ENCODE measurements at regions not wholly inside any gene's neighbourhood (a gene's known extent, or its start where the extent isn't known, plus 50 kb on each side); places are given as distances from the start of the nearest gene placed in this dataset.
"Not testable (repeated sequence)": the region's sequence is repeated elsewhere in the genome, so short reads cannot be mapped to it uniquely, and the experiment has no call there.

DNA sequence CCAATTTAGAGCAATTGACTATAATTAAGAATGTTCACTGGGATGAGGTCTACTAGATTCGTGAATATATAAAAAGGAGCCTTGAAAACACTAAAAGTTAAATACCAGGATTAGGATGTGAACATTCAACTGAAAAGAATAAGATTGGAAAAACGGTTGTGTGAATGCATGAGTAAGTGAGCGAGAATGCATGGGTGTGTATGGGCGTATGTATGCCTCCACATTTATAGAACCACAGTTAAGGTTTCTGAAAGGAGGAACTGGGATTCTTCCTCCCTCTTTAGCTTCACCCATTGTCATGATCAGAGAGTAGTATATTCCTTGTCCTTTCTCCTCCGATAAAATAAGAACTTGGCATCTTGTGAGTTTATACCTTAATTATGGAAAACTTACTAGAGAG is 151.1 kb upstream of the UBE2E3 start:
- DNase-seq, result no peak

DNA sequence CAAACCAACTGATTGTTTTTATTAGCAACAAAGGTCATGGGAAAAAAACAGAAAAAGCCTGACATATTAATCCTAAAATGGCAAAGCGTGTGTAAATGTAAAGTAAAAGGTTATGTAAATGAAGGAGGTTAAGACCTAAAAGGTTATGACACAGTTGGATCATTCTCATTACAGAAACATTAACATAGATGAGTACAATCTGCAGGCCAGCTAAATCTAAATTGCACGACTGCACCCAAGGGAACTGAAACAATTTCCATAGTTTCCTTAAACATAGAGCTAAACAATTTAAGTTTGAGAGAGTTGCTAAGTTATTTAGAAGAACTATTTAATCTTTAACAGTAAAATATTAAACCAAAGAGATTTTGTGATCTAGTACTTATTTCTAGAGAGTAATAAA is 151.6 kb upstream of the UBE2E3 start:
- no peak for DNase-seq

DNA sequence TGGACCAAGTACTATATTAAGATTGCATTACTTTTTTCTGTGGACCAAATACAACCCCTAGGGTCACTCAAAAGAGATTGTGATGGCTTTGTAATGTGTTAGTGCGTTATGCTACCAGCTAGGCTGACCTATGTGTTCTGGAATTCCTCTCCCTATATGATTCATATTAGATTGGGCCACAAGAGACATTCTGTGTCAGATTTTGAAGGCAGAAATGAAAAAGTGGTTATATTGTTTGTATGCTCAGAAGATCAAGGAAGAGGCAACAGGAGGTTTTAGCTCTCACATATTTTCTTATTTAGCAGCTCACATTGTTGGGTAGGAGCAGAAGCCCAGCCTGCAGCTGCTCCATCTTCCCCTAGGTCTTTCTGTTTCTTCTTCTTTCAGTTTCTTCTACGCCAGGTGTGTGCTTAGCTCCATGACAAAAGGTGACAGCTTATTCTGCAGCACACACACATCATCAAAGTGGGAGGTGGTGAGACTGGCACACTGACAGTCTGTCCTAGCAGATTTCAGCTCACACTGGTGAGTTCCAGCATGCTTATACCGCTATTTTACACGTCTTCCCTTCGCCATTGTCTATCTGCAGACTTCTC is 156.8 kb upstream of the UBE2E3 start:
- no peak for DNase-seq

DNA sequence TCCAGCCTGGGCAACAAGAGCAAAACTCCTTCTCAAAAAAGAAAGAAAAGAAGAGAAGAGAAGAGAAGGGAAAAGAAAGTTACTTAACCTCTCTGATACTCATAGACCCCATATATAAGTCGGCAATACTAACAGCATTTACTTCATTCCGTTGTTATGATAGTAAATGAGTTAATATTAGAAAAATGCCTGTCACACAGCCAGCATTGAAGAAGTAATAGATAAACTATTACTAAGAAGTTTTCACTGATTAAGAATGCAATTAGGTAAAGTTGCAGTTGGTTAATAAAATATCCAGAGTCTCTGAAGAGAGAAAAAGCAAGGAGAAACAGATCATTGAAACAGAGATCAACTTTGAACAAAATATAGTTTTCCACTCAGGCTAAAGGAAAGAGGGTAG is 161.3 kb upstream of the UBE2E3 start:
- DNase-seq, result no peak

DNA sequence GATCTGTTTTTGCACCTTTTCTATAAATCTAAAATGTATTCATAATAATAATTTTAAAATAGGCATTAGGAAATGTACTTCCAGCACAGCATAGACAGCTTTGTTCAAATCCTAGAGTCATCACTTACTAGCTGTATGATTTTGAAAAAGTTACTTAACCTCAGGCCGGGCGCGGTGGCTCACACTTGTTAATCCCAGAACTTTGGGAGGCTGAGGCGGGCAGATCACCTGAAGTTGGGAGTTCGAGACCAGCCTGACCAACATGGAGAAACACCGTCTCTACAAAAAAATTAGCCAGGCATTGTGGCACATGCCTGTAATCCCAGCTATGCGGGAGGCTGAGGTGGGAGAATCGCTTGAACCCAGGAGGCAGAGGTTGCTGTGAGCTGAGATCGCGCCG is 161.7 kb upstream of the UBE2E3 start:
- not testable (repeated sequence) for DNase-seq

DNA sequence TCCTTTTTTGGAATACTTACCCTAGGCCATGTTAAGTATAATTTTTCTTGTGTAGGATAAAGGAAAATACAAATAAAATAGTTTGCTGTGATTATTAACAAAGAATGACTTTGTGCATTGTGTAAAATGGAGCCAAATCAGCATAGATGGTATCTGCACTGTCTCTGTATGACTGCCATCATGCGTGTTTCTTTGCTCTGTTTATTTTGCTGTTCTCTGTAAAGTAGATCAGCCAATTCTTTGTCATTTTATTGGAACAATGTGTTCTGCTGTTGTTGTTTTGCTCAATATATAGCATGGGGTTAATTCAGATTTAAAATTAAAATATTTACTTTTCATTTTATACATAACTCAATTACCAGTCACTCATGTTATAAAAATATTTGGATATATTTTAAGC is 181.3 kb upstream of the UBE2E3 start:
- no peak for DNase-seq

DNA sequence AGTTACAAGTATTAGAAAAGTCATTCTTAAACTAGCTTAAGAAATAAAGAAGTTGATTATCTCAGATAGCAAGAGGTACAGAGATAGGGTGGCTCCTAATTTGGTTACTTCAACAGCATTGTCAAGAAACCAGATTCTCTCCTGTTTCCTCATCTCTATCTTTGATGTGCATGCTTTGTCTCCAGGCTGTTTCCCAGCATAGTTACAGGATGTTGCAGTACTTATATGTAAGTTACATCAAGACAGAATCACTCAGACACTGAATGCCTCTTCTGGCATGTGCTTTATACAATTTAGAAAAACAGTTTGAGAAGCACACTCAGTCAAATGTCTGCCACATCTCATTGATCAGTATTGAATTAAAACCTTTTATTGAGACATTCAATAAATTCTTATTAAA is 189.5 kb upstream of the UBE2E3 start:
- DNase-seq, result no peak

DNA sequence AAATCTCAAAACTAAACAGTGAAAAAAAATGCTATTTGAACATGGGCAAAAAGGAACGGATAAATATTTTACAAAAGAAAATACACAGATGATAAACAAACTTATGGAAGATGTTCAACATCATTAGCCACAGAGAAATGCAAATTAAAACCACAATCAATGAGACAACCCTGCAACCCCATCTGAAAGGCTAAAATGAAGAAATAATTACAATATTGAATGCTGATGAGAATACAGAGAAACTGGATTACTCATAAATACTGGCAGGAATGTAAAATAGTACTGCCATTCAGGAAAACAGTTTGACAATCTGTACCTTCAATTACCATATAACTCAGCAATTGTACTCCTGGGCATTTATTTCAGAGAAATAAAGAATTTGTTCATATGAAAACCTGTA is 193.1 kb upstream of the UBE2E3 start:
- DNase-seq, result no peak

DNA sequence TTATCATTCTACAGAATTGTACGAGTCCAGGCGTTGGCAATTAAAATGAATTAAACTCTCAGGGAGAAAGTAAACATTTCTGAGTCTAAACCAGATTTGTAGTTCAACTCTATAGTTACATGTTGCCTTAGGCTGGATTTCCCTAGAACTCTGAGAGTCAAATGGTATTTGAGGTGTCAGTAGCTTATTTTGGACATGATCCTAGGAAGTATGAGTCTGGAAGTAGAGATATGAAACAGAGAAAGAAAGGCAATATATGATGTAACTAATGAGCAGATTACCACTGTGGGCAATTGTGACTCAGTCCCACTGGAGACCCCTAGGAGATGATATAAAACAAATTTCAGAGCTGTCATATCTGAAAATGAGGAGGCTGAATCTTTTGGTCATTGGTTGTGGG is 199.1 kb upstream of the UBE2E3 start:
- no peak for DNase-seq

DNA sequence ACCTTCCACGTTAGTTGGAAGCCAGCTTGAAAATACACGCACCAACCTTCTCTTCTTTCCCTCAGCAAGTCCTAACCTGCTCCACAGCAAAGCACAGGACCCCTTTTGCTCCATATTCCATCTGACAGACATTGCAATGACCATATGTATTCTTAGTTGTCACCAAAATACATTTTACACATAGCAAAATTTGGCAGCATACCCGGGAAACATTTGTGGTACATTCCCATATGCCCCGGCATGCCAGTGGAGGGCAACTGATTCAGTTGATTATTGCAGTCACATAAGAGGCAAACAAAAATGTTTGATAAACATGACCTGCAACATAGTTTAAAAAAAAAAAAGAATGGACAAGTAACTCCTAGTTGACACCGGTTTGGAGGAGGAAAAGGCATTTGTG is 202.1 kb upstream of the UBE2E3 start:
- DNase-seq, result no peak

DNA sequence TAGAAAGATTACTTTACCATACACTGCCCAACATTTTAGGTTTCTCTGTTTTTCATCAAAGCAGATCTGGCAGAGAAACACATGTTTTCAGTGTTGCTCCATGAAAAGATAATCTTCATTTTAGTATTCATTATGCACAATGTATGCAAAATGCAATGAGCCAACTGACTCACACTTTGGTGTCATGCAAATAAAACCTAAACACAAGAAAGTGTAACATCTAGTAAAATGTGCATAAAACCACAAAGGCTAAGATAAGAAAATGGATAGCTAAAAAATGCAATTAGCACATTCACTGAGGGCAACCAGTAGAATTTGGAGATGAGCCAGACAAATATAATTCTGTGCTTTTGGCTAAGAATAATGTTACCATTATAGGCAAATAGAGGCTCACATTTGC is 203.5 kb upstream of the UBE2E3 start:
- DNase-seq, result no peak

DNA sequence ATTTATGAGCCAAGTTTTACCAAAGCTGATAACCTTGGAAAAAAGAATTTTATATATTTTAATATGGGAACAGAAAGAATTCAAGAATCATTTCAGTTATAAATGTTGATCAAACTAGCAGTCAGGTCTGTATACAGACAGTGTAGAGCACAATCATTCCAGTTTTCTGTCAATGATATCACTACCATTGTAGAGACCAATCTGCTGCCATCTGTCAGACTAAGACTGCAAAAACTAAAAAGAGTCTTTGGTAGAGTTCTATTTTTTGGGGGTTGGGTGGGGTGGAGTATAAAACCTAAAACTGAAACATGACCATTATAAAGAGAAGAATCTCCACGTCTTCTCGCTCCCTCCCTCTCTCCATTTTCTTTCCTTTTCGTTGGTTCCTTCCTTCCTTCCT is 204.7 kb upstream of the UBE2E3 start:
- no peak for DNase-seq

DNA sequence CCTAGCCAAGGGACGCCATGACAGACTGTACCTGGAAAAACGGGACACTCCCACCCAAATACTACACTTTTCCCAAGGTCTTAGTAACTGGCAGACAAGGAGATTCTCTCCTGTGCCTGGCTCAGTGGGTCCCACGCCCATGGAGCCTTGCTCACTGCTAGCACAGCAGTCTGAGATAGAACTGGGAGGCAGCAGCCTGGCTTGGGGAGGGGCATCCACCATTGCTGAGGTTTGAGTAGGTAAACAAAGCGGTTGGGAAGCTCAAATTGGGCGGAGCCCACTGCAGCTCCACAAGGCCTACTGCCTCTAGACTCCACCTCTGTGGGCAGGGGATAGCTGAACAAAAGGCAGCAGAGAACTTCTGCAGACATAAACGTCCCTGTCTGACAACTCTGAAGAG is 215.1 kb upstream of the UBE2E3 start:
- DNase-seq, result not testable (repeated sequence)

DNA sequence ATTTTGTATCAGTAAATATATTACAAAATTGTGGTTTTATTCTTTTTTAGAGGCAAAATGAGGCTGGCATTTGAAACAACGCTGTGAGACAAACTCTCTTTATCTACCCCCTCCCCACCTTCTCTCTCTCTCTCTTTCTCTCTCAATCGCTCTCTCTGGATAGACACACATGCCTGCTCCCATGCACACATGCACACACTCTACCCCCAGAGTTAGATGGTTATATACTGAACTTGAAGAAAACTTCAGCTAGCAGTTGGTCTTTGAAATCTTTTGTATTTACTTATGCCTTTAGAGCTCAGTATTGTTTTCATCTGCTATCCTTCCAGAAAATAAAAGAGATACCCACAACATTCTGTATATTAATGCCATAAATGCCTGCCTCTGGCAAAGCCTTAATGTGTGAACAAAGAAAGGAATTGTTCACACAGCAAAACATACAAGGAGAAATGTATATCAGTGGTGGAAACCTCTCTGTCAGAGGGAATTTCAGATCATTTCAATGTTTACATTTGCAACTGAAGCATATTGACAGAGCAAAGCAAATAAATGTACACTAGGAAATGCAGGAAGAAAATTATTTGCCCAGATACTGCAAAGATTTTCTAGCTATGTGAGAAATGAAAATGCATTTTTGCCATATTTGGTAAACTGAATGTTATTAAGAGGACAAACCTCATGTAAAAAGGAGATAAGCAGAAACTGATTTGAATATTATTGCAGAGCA is 217.0 kb upstream of the UBE2E3 start:
- DNase-seq, result no peak

DNA sequence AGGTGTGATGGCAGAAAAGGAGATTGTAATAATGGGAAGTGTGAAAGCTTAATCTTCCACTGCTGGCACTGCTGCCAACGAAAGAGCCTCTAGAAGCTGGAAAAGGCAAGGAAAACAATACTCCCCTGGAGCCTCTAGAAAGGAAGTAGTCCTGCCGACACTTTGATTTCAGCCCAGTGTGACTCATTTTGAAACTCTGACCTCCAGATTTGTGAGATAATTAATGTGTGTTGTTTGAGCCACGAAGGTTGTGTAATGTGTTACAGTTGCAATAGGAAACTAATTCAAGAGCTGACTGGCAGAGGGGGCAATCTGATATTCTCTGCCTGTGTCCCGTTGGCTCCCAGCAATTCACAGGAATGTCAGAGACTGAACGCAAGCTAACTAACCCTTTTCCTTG is 219.2 kb upstream of the UBE2E3 start:
- no peak for DNase-seq

DNA sequence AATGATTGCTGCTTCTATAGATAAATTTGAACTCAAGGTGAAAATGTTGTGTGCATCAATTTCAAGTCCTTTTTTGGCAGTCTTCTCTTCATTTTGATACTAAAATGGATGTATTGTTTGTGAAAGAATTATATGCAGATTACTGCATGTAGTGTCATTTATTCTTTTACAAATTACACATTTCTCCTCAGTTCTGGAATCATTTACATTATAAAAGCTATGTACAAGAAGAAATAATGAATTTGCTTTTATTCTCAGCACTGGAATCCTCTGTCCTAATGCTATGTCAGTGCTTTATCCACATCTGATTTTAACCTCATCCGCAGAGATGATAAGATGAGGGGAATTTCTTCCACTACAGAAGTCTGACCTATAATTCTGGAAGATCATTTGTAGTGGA is 220.8 kb upstream of the UBE2E3 start:
- DNase-seq, result no peak

DNA sequence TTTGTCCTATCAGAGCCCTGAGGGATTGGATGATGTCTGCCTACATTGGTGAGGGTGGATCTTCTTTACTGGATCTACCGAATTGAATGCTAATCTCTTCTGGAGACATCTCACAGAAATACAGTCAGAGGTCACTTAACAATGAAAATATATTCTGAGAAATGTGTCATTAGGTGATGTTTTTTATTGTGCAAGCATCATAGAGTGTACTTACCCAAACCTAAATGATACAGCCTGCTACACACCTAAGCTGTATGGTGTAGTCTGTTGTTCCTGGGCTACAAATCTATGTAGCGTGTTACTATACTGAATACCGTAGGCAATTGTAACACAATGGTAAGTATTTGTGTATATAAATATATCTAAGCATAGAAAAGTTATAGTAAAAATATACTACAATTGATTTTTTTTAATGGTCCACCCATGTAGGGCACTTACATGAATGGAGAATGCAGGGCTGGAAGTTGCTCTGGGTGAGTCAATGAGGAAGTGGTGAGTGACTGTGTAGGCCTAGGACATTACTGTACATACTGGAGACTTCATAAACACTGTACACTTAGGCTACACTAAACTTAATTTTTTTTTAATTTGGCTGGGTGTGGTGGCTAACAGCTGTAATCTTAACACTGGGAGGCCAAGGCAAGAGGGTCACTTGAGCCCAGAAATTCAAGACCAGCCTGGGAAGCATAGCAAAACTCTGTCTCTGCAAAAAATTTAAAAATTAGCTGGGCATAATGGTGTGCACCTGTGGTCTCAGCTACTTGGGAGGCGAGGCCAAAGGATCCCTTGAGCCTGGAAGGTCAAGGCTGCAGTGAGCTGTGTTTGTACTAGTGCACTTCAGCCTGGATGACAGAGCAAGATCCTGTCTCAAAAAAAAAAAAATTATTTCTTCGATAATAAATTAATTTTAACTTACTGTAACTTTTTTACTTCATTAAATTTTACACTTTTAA is 226.3 kb upstream of the UBE2E3 start:
- DNase-seq, result no peak

DNA sequence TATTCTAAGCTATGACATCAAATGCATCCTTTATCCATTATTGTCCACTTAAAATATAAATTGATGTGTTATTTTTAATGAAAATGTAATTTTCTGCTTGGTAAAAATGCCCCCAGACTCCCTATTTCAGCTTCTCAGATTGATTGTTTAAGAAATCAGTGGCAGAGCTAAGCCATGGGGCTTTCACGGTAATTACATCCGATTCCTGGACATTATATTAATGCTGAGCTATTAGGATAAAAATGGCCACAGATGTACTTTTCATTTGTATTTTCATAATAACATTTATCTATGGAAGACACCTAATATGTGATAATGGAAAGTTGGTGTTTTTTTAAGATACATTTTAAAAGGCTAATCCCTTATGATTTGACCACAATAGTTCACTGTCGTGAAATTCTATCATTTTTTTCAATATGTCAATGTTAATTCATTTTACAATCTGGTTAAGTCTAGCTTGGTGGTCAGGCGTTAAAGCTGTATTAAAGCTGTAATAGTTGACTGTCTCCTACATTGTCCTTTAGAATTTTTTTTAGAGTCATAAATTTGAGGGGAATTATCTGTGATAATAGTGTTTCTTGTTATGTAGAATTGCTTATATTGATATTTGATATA is 229.0 kb upstream of the UBE2E3 start:
- no peak for DNase-seq

DNA sequence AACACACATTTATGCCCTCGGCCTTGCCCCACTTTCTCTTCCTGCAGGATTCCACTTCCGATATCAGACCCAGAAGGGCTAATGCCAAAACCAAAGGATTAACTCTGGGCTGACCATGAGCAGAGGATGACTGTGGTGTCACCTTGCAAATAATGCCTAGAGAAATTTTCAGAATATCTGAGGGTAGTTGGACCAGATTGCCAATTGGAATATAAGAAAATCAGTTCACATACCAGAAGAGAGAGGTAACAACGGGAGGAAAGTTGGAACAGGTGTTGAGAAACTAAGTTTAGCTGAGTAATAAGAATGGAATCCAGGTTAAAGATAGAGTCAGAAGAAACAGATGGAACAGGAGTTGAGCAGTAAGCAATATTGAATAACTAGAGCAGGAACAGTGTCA is 232.7 kb upstream of the UBE2E3 start:
- no peak for DNase-seq

DNA sequence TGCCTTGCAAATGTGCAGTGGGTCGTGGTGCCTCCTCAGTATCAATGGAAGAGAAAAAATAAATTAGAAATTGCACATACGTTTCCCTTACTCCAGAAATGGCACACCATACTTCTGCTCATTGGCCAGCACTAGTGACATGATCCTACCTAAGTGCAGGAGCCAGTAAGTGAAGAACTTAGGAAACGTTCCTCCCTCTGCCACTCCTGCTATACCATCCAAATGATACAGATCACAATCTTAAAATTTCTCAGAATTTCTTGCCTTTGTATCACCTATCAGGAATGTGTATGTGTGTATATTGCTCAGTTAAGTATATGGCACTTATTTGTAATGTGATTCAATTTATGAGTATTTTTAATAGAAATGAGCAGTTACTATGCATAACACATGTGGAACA is 237.0 kb upstream of the UBE2E3 start:
- no peak for DNase-seq

DNA sequence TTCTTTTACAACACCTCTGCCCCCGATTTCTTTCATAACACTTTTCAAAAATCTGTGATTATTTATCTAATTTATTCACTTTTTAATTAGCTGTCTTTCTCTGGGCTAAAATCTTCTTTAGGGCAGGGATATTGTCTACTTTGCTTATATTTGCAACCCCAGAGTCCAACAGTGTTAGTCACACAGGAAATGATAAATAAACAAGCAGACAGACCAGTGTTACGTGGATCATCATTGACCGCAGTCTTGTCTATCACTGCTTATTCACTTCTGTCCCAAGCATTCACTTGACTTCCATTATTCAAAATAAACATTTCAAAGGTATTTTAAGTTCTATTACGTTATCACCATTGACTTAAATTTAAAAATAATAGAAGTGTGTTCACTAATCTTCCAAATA is 237.6 kb upstream of the UBE2E3 start:
- no peak for DNase-seq

DNA sequence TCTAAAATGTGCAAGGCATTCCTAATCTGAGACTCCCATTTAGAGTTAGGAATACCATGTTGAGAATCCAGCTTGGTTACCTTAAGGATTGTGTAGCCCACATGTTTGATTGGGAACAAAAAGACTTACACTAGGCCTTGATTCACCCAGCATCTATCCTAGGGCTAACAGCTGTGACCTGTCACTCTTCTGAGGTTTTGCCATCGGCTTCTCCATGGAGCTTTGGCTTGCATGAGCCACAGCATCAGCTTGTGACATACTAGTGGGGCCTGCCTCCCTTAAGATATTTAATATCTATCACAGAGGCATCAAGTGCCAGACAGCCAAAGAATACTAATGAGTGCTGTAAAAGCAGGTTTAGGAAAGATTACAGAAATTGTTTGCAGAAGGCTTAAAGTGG is 241.3 kb upstream of the UBE2E3 start:
- no peak for DNase-seq

DNA sequence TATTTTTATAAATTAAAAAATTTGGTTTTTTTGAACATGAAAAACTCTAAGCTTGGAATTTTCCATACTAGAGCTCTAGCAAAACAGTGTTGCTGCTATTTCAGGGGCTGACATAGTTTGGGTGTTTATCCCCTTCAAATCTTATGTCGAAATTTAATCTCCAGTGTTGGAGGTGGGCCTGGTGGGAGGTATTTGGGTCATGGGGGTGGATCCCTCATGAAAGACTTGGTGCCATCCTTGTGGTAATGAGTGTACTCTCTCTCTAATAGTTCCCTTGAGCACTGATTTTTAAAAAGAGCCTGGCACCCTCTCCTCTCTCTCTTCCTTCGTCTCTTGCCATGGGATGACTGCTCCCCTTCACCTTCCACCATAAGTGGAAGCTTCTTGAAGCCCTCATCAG is 244.6 kb upstream of the UBE2E3 start:
- no peak for DNase-seq

DNA sequence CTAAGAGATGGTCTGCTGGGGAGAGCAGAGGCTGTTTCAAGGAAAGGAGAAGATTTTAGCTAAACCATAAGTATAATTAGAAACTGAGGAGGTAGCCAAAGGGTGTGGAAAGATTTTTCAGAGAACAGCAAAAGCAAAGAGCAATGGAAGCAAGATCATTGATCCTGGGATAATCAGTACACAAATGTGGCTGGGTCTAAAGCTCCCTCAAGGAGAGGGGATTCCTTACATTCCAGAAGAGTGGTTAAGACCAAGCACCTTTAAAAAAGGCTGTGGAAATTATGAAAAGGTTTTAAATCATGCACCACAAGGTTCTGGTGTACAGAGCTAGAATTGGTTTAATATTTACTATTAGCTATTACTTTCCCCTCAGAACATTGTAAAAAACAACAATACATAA is 246.0 kb upstream of the UBE2E3 start:
- DNase-seq, result no peak
